Skeletal muscle satellite cell (primary cell): ENCODE measurements at regions not wholly inside any gene's neighbourhood (a gene's known extent, or its start where the extent isn't known, plus 50 kb on each side); places are given as distances from the start of the nearest gene placed in this dataset.
"Not testable (repeated sequence)": the region's sequence is repeated elsewhere in the genome, so short reads cannot be mapped to it uniquely, and the experiment has no call there.

Source experiments
- H3K27me3 ChIP-seq: 2 replicates; pipeline ENCODE4 v1.7.0; 2013; ENCODE audit warnings: low read length; ENCODE audit not compliant: control insufficient read depth, insufficient read depth
- H3K36me3 ChIP-seq: 2 replicates; pipeline ENCODE4 v1.7.0; 2013; ENCODE audit warnings: mild to moderate bottlenecking, control low read depth, low read length; ENCODE audit not compliant: insufficient read depth
- H3K4me1 ChIP-seq: 2 replicates; pipeline ENCODE4 v1.7.0; 2013; ENCODE audit warnings: low read length; ENCODE audit not compliant: control insufficient read depth, insufficient read depth
- H3K4me2 ChIP-seq: 2 replicates; pipeline ENCODE4 v1.7.0; 2013; ENCODE audit warnings: mild to moderate bottlenecking, low read length
- H3K4me3 ChIP-seq: 2 replicates; pipeline ENCODE4 v1.7.0; 2013; ENCODE audit warnings: low read length
- H3K9ac ChIP-seq: 2 replicates; pipeline ENCODE4 v1.7.0; 2013; ENCODE audit warnings: mild to moderate bottlenecking, low read depth, low read length, moderate library complexity
- H3K9me3 ChIP-seq: replicated peaks from 2 replicates; pipeline ENCODE4 v1.7.0; 2013; ENCODE audit warnings: mild to moderate bottlenecking, control low read depth, low read length

- peak overlapping the region; percentile 3 for H3K4me2 ChIP-seq
- H3K36me3 ChIP-seq = no peaks in the 10 kb centered on the region
- no peak overlapping the region for H3K9ac ChIP-seq
- H3K4me1 ChIP-seq = peaks cover 40% of the 10 kb centered on the region
- H3K9me3 ChIP-seq = no peaks in the 10 kb centered on the region
- H3K27me3 ChIP-seq = no peaks in the 10 kb centered on the region
- H3K4me3 ChIP-seq = no peak overlapping the region
Observed at GRCh38 chr1:173329726-173330125, 122.6 kb upstream of the TNFSF4 start.

- Histone ChIP-seq H3K36me3 (no peaks in the 10 kb centered on the region), H3K4me2 (peak overlapping the region; percentile 40), H3K27me3 (no peaks in the 10 kb centered on the region), H3K4me1 (peaks cover 40% of the 10 kb centered on the region), H3K9me3 (no peaks in the 10 kb centered on the region), H3K4me3 (no peak overlapping the region), H3K9ac (no peak overlapping the region)
Observed at GRCh38 chr1:173330149-173330951, 123.2 kb upstream of the TNFSF4 start.

- not testable (repeated sequence) for H3K9ac ChIP-seq, H3K4me3 ChIP-seq, H3K36me3 ChIP-seq, H3K27me3 ChIP-seq, H3K9me3 ChIP-seq
- H3K4me1 ChIP-seq = peaks cover 40% of the 10 kb centered on the region
- H3K4me2 ChIP-seq = peak overlapping the region; percentile 68
Observed at GRCh38 chr1:173330952-173331548, 123.9 kb upstream of the TNFSF4 start.

- Histone ChIP-seq H3K27me3 (no peaks in the 10 kb centered on the region), H3K9me3 (no peaks in the 10 kb centered on the region), H3K9ac (no peak overlapping the region), H3K4me3 (no peak overlapping the region), H3K36me3 (no peaks in the 10 kb centered on the region), H3K4me2 (no peak overlapping the region), H3K4me1 (peaks cover 40% of the 10 kb centered on the region)
Observed at GRCh38 chr1:173332026-173332425, 124.9 kb upstream of the TNFSF4 start.

- Histone ChIP-seq H3K4me3 (no peak overlapping the region), H3K9me3 (no peaks in the 10 kb centered on the region), H3K4me2 (no peak overlapping the region), H3K4me1 (peaks cover 40% of the 10 kb centered on the region), H3K27me3 (no peaks in the 10 kb centered on the region), H3K9ac (no peak overlapping the region), H3K36me3 (no peaks in the 10 kb centered on the region)
Observed at GRCh38 chr1:173333581-173333980, 126.5 kb upstream of the TNFSF4 start.

GRCh38 chr1:173337126-173337525, 130.0 kb upstream of the TNFSF4 start:
- Histone ChIP-seq H3K9ac (no peak overlapping the region), H3K4me2 (no peak overlapping the region), H3K27me3 (no peaks in the 10 kb centered on the region), H3K36me3 (no peaks in the 10 kb centered on the region), H3K4me3 (no peak overlapping the region), H3K9me3 (no peaks in the 10 kb centered on the region), H3K4me1 (peaks cover 24% of the 10 kb centered on the region)

GRCh38 chr1:173341307-173341706, 134.2 kb upstream of the TNFSF4 start:
- H3K4me3 ChIP-seq = no peak overlapping the region

GRCh38 chr1:173341971-173342370, 134.8 kb upstream of the TNFSF4 start:
- H3K4me3 ChIP-seq = no peak overlapping the region
- no peak overlapping the region for H3K4me2 ChIP-seq
- no peaks in the 10 kb centered on the region for H3K36me3 ChIP-seq
- H3K27me3 ChIP-seq = no peaks in the 10 kb centered on the region
- peaks cover 17% of the 10 kb centered on the region for H3K4me1 ChIP-seq
- no peaks in the 10 kb centered on the region for H3K9me3 ChIP-seq
- H3K9ac ChIP-seq = no peak overlapping the region

More at GRCh38 chr1:173341307-173341706, 134.2 kb upstream of the TNFSF4 start:
- Histone ChIP-seq H3K27me3 (no peaks in the 10 kb centered on the region), H3K9ac (no peak overlapping the region), H3K36me3 (no peaks in the 10 kb centered on the region), H3K4me1 (peaks cover 17% of the 10 kb centered on the region), H3K9me3 (no peaks in the 10 kb centered on the region), H3K4me2 (no peak overlapping the region)

- Histone ChIP-seq H3K4me2 (no peak overlapping the region), H3K9ac (no peak overlapping the region), H3K36me3 (no peaks in the 10 kb centered on the region), H3K9me3 (no peaks in the 10 kb centered on the region), H3K27me3 (no peaks in the 10 kb centered on the region), H3K4me1 (peaks cover 17% of the 10 kb centered on the region), H3K4me3 (no peak overlapping the region)
Observed at GRCh38 chr1:173342736-173343135, 134.4 kb upstream of the PRDX6 start.

GRCh38 chr1:173344034-173344743, 132.9 kb upstream of the PRDX6 start:
- H3K36me3 ChIP-seq = no peaks in the 10 kb centered on the region
- no peaks in the 10 kb centered on the region for H3K9me3 ChIP-seq
- no peaks in the 10 kb centered on the region for H3K27me3 ChIP-seq
- H3K4me1 ChIP-seq = peaks cover 17% of the 10 kb centered on the region
- no peak overlapping the region for H3K4me3 ChIP-seq
- H3K4me2 ChIP-seq = no peak overlapping the region
- no peak overlapping the region for H3K9ac ChIP-seq

GRCh38 chr1:173347282-173347818, 129.8 kb upstream of the PRDX6 start:
- no peaks in the 10 kb centered on the region for H3K27me3 ChIP-seq
- no peak overlapping the region for H3K4me3 ChIP-seq
- H3K9ac ChIP-seq = no peak overlapping the region
- H3K4me2 ChIP-seq = no peak overlapping the region
- no peaks in the 10 kb centered on the region for H3K36me3 ChIP-seq
- H3K9me3 ChIP-seq = no peaks in the 10 kb centered on the region
- H3K4me1 ChIP-seq = no peaks in the 10 kb centered on the region
